ENCODE measurements at regions not wholly inside any gene's neighbourhood (a gene's known extent, or its start where the extent isn't known, plus 50 kb on each side); places are given as distances from the start of the nearest gene placed in this dataset.

- H3K9me3 Mint-ChIP-seq: no peaks in the 10 kb centered on the region
- no peaks in the 10 kb centered on the region for H3K27me3 Mint-ChIP-seq
- no peaks in the 10 kb centered on the region for H3K4me1 Mint-ChIP-seq
- no peak overlapping the region for H3K4me3 Mint-ChIP-seq
- no peak overlapping the region for H3K27ac Mint-ChIP-seq
- no peaks in the 10 kb centered on the region for H3K36me3 Mint-ChIP-seq
These were observed 638.8 kb upstream of the EEF2KMT start for GRCh38 chr16:5736209-5736930.

DNA sequence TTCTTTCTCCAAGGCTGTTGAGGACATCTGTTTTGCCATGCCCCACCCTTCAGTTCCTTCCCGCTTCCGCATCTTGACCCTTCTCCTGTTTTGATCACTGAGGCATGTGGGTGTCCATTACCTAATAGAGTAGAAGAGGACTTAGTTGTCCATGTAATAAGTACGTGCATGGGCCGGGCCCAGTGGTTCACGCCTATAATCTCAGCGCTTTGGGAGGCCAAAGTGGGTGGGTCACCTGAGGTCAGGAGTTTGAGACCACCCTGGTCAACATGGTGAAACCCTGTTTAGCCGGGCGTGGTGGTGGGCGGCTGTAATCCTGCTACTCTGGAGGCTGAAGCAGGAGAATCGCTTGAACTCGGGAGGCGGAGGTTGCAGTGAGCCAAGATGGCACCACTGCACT is 637.8 kb upstream of the EEF2KMT start:
- Mint-ChIP-seq H3K36me3 (no peaks in the 10 kb centered on the region), H3K4me1 (no peaks in the 10 kb centered on the region), H3K27ac (no peak overlapping the region)

GRCh38 chr16:5730783-5731182 is 633.2 kb upstream of the EEF2KMT start:
- Mint-ChIP-seq H3K36me3 (no peaks in the 10 kb centered on the region), H3K9me3 (no peaks in the 10 kb centered on the region), H3K4me3 (no peak overlapping the region), H3K27ac (no peak overlapping the region), H3K27me3 (no peaks in the 10 kb centered on the region), H3K4me1 (no peaks in the 10 kb centered on the region)

More for the DNA sequence above, 637.8 kb upstream of the EEF2KMT start:
- Mint-ChIP-seq H3K4me3 (no peak overlapping the region), H3K27me3 (no peaks in the 10 kb centered on the region), H3K9me3 (no peaks in the 10 kb centered on the region)

- no peaks in the 10 kb centered on the region for H3K4me1 Mint-ChIP-seq
- no peaks in the 10 kb centered on the region for H3K36me3 Mint-ChIP-seq
- H3K4me3 Mint-ChIP-seq: no peak overlapping the region
- H3K27me3 Mint-ChIP-seq: no peaks in the 10 kb centered on the region
- peaks cover 9% of the 10 kb centered on the region for H3K9me3 Mint-ChIP-seq
- H3K27ac Mint-ChIP-seq: no peak overlapping the region
These were observed 624.6 kb upstream of the EEF2KMT start for GRCh38 chr16:5722116-5722619.

GRCh38 chr16:5715155-5715554 is 617.6 kb upstream of the EEF2KMT start:
- Mint-ChIP-seq H3K4me1 (no peaks in the 10 kb centered on the region), H3K9me3 (peaks cover 4% of the 10 kb centered on the region), H3K27me3 (no peaks in the 10 kb centered on the region), H3K36me3 (no peaks in the 10 kb centered on the region), H3K4me3 (no peak overlapping the region), H3K27ac (no peak overlapping the region)

GRCh38 chr16:5709889-5710288 is 612.3 kb upstream of the EEF2KMT start:
- no peaks in the 10 kb centered on the region for H3K27me3 Mint-ChIP-seq
- H3K4me1 Mint-ChIP-seq: no peaks in the 10 kb centered on the region
- H3K9me3 Mint-ChIP-seq: no peaks in the 10 kb centered on the region
- H3K4me3 Mint-ChIP-seq: no peak overlapping the region
- H3K36me3 Mint-ChIP-seq: no peaks in the 10 kb centered on the region
- no peak overlapping the region for H3K27ac Mint-ChIP-seq

- Mint-ChIP-seq H3K9me3 (peaks cover 12% of the 10 kb centered on the region), H3K27ac (no peak overlapping the region), H3K36me3 (no peaks in the 10 kb centered on the region), H3K4me3 (no peak overlapping the region), H3K27me3 (no peaks in the 10 kb centered on the region), H3K4me1 (no peaks in the 10 kb centered on the region)
These were observed 608.6 kb upstream of the EEF2KMT start for GRCh38 chr16:5706211-5706610.

GRCh38 chr16:5704271-5704670 is 606.7 kb upstream of the EEF2KMT start:
- Mint-ChIP-seq H3K4me1 (no peaks in the 10 kb centered on the region), H3K9me3 (peaks cover 17% of the 10 kb centered on the region), H3K27me3 (no peaks in the 10 kb centered on the region), H3K36me3 (no peaks in the 10 kb centered on the region), H3K27ac (no peak overlapping the region), H3K4me3 (no peak overlapping the region)

DNA sequence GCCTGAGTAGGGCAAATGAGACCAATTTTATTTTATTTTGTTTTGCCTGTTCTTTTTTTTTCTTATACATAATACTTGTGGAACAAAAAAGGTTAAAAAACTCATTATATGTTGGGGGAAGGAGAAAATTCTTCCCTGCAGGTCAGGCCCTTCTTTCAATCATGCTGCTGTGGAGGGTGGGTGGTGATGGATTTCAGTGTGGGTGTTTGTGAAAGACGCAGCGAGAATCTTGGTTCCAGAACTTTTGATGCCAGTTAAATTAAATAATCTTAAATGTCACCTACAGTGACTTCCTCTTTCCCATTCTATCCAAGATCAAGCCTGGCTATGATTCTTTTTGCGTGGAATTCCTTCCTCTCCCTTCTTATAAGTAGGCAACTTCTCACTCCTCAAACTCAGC is 595.8 kb upstream of the EEF2KMT start:
- Mint-ChIP-seq H3K4me3 (no peak overlapping the region), H3K9me3 (no peaks in the 10 kb centered on the region), H3K27ac (no peak overlapping the region), H3K27me3 (peaks cover 1% of the 10 kb centered on the region), H3K4me1 (no peaks in the 10 kb centered on the region), H3K36me3 (no peaks in the 10 kb centered on the region)

DNA sequence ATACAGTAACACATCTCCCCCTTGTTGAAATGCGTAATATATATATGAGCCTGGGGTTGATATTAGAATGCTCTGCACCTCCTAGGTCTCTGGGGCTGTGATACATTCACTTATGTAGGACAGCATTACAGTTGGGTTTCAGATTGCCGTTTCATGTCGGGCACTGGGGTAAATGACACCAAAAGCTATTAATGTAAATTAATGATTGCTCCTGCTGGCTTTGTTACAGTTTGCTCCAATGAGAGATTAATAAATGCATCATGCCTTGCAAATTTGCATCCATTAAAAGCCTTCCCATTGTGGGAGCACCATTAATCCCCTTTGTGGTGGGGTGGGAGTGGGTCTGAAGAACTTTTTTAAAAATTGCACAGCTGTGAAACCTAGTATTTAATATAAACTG is 584.4 kb upstream of the EEF2KMT start:
- Mint-ChIP-seq H3K4me1 (no peaks in the 10 kb centered on the region), H3K27ac (no peak overlapping the region), H3K36me3 (no peaks in the 10 kb centered on the region), H3K4me3 (no peak overlapping the region), H3K9me3 (peaks cover 14% of the 10 kb centered on the region), H3K27me3 (no peaks in the 10 kb centered on the region)

DNA sequence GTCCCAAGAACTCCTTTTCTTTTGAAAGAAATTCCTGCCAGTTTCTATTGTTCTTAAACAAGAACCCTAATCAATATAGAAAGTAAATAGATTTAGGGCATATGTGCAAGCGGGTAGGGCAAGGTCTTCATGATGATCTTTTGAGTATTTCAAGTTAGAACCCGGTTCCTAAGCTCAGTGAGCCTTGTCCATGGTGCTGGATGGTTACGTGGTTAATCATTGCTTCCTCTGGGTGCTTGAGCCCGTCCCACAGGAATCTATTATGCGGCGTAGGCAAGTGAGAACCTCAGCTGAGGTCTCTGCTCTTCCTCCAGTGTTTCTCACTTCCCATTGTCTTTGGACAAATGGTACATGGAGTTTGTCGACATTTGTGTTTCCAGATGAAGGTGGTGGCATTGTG is 580.8 kb upstream of the EEF2KMT start:
- no peaks in the 10 kb centered on the region for H3K36me3 Mint-ChIP-seq

DNA sequence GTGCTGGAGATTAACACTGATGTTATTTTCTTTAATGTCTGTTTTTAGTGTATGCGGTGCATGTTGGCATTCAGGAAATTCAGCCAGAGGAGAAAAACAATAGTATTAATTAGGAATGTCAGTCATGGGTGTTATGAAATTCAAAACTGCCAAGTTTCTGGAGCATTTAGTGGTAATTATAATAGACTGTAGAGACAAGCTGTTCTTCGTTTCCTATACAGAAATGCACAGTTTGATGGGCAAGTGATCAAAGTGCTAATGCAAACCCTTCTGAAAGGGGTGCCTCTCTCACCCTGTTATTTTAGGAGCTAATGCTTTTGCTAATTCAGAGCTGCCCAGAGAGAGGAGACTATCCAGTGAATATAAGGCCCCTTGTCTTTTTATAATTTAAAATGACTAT is 573.8 kb upstream of the EEF2KMT start:
- no peaks in the 10 kb centered on the region for H3K4me1 Mint-ChIP-seq
- H3K4me3 Mint-ChIP-seq: no peak overlapping the region
- H3K27me3 Mint-ChIP-seq: no peaks in the 10 kb centered on the region
- H3K36me3 Mint-ChIP-seq: no peaks in the 10 kb centered on the region
- no peak overlapping the region for H3K27ac Mint-ChIP-seq
- no peaks in the 10 kb centered on the region for H3K9me3 Mint-ChIP-seq

More for the DNA sequence above, 580.8 kb upstream of the EEF2KMT start:
- Mint-ChIP-seq H3K27ac (no peak overlapping the region), H3K9me3 (peaks cover 6% of the 10 kb centered on the region), H3K4me1 (no peaks in the 10 kb centered on the region), H3K4me3 (no peak overlapping the region), H3K27me3 (no peaks in the 10 kb centered on the region)

DNA sequence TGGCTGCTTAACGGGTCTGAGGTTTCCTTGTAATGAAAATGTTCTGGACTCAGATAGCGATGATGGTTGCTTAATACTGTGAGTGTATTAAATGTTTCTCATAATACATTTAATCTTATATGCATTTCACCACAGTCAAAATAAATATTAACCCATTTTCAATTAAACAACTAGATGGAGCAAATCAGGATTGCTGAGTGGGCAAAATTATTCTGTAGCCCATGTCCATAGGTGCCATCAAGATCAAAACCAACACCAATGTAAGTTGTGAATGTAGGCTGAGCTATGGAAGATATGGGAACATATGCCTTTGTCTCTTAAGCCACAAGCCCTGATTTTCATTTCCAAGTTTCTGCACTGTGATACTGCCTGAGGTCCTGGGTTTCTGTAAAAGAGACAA is 572.6 kb upstream of the EEF2KMT start:
- H3K27ac Mint-ChIP-seq: no peak overlapping the region
- no peaks in the 10 kb centered on the region for H3K4me1 Mint-ChIP-seq
- H3K27me3 Mint-ChIP-seq: no peaks in the 10 kb centered on the region
- no peaks in the 10 kb centered on the region for H3K36me3 Mint-ChIP-seq
- H3K4me3 Mint-ChIP-seq: no peak overlapping the region
- no peaks in the 10 kb centered on the region for H3K9me3 Mint-ChIP-seq

DNA sequence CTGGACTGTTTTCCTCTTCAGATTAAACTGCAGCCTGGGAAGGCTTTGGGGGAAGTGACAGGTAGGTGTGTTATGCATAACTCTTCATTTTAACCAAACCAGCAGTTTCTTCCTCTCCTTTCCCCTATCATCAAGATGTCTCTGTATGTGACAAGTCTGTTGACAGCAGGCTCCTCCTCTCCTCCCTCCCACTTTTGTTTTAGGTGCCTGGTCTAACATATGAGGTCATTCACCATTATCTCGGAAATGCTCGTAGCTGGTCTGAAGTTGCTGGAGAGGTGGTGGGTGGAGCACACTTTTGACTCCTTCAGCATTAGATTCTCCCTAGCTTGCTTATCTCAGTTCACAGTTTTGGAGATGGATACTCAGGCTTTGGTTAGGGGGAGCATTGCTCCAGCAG is 571.0 kb upstream of the EEF2KMT start:
- no peaks in the 10 kb centered on the region for H3K4me1 Mint-ChIP-seq
- no peaks in the 10 kb centered on the region for H3K27me3 Mint-ChIP-seq

DNA sequence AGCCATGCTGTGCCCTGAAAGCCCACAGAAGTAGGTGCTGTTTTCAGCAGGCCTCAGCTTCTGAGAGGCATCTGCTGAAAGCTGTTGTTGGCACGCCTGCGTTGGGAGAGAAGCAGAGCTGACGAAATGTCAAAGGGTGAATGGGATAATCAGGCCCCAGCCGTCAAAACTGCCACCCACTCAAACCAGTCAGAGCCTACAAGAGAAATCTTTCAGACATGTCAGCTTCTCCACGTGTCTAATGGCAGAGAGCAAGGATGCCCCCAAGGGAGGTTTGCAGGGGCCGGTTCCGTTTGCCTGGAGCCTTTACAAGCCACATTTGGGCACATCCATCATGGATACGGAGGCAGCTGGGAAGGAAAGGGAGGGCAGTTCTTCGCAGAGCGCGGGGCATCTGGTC is 568.2 kb upstream of the EEF2KMT start:
- no peak overlapping the region for H3K4me3 Mint-ChIP-seq
- no peaks in the 10 kb centered on the region for H3K9me3 Mint-ChIP-seq
- H3K27ac Mint-ChIP-seq: no peak overlapping the region

More for the DNA sequence above, 571.0 kb upstream of the EEF2KMT start:
- Mint-ChIP-seq H3K9me3 (no peaks in the 10 kb centered on the region), H3K36me3 (no peaks in the 10 kb centered on the region), H3K27ac (no peak overlapping the region), H3K4me3 (no peak overlapping the region)

DNA sequence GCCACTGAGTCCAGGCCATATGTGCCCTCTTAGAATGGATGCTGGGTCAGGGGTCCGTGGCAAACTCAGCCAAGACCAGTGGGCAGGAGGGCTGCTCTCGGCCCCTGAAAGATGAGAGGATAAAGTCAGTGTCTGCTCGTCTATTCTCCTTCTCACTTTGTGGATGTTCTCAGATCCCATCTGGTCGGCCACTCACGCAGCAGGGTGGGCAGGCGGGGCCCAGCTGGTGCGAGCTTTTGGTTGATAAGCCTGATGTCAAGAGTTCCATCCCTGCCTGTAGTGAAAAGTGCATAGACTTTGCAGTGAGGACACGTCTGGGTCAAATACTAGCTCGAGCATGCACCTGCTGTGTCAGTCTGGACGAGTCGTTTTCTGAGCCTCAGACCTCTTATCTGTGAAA is 556.2 kb upstream of the EEF2KMT start:
- no peaks in the 10 kb centered on the region for H3K9me3 Mint-ChIP-seq
- H3K27ac Mint-ChIP-seq: no peak overlapping the region
- no peak overlapping the region for H3K4me3 Mint-ChIP-seq
- no peaks in the 10 kb centered on the region for H3K4me1 Mint-ChIP-seq
- H3K27me3 Mint-ChIP-seq: no peaks in the 10 kb centered on the region
- no peaks in the 10 kb centered on the region for H3K36me3 Mint-ChIP-seq

More for the DNA sequence above, 568.2 kb upstream of the EEF2KMT start:
- Mint-ChIP-seq H3K36me3 (no peaks in the 10 kb centered on the region), H3K4me1 (no peaks in the 10 kb centered on the region), H3K27me3 (no peaks in the 10 kb centered on the region)

GRCh38 chr16:5653041-5653440 is 555.4 kb upstream of the EEF2KMT start:
- Mint-ChIP-seq H3K27ac (no peak overlapping the region), H3K27me3 (no peaks in the 10 kb centered on the region), H3K9me3 (no peaks in the 10 kb centered on the region), H3K4me1 (no peaks in the 10 kb centered on the region), H3K36me3 (no peaks in the 10 kb centered on the region), H3K4me3 (no peak overlapping the region)

Measured in activated naive CD4-positive, alpha-beta T cell treated with anti-CD3 and anti-CD28 coated beads, Interleukin-2, amount 50 U/mL, for 24 hours (primary cell).